ENCODE measurements at regions not wholly inside any gene's neighbourhood (a gene's known extent, or its start where the extent isn't known, plus 50 kb on each side); places are given as distances from the start of the nearest gene placed in this dataset.

- Mint-ChIP-seq H3K4me1 (ENCODE audit: low read depth) (no peaks in the 10 kb centered on the region), H3K4me3 (ENCODE audit: low read depth) (no peak overlapping the region), H3K27me3 (ENCODE audit: low read depth) (no peaks in the 10 kb centered on the region), H3K36me3 (ENCODE audit: low read depth) (no peaks in the 10 kb centered on the region), H3K27ac (no peak overlapping the region), H3K9me3 (no peaks in the 10 kb centered on the region)
- intact Hi-C loops (cut with micrococcal nuclease) = no loop called here
- no peak for DNase-seq (ENCODE audit: low spot score)
These were observed 1304.5 kb upstream of the SLC39A10 start for GRCh38 chr2:194352505-194352904.

GRCh38 chr2:194346193-194346592 lies 1310.8 kb upstream of the SLC39A10 start:
- no peak overlapping the region for H3K4me3 Mint-ChIP-seq (ENCODE audit: low read depth)
- no peaks in the 10 kb centered on the region for H3K4me1 Mint-ChIP-seq (ENCODE audit: low read depth)
- no peaks in the 10 kb centered on the region for H3K36me3 Mint-ChIP-seq (ENCODE audit: low read depth)
- no peak overlapping the region for H3K27ac Mint-ChIP-seq
- intact Hi-C loops (cut with micrococcal nuclease) = no loop called here
- DNase-seq (ENCODE audit: low spot score) = no peak
- no peaks in the 10 kb centered on the region for H3K27me3 Mint-ChIP-seq (ENCODE audit: low read depth)
- H3K9me3 Mint-ChIP-seq = no peaks in the 10 kb centered on the region

- intact Hi-C loops (cut with micrococcal nuclease) = no loop called here
- Mint-ChIP-seq H3K27ac (no peak overlapping the region), H3K36me3 (ENCODE audit: low read depth) (no peaks in the 10 kb centered on the region), H3K27me3 (ENCODE audit: low read depth) (no peaks in the 10 kb centered on the region), H3K9me3 (no peaks in the 10 kb centered on the region), H3K4me3 (ENCODE audit: low read depth) (no peak overlapping the region), H3K4me1 (ENCODE audit: low read depth) (no peaks in the 10 kb centered on the region)
- DNase-seq (ENCODE audit: low spot score) = no peak
These were observed 1311.7 kb upstream of the SLC39A10 start for GRCh38 chr2:194345347-194345746.

GRCh38 chr2:194343167-194343566 lies 1313.9 kb upstream of the SLC39A10 start:
- intact Hi-C loops (cut with micrococcal nuclease) = no loop called here
- DNase-seq (ENCODE audit: low spot score) = no peak
- Mint-ChIP-seq H3K4me1 (ENCODE audit: low read depth) (no peaks in the 10 kb centered on the region), H3K27ac (no peak overlapping the region), H3K4me3 (ENCODE audit: low read depth) (no peak overlapping the region), H3K36me3 (ENCODE audit: low read depth) (no peaks in the 10 kb centered on the region), H3K27me3 (ENCODE audit: low read depth) (no peaks in the 10 kb centered on the region), H3K9me3 (no peaks in the 10 kb centered on the region)

- Mint-ChIP-seq H3K4me1 (ENCODE audit: low read depth) (no peaks in the 10 kb centered on the region), H3K9me3 (no peaks in the 10 kb centered on the region), H3K36me3 (ENCODE audit: low read depth) (no peaks in the 10 kb centered on the region), H3K27ac (no peak overlapping the region), H3K4me3 (ENCODE audit: low read depth) (no peak overlapping the region), H3K27me3 (ENCODE audit: low read depth) (no peaks in the 10 kb centered on the region)
- intact Hi-C loops (cut with micrococcal nuclease) = no loop called here
- no peak for DNase-seq (ENCODE audit: low spot score)
These were observed 1324.1 kb upstream of the SLC39A10 start for GRCh38 chr2:194332799-194333490.

DNA sequence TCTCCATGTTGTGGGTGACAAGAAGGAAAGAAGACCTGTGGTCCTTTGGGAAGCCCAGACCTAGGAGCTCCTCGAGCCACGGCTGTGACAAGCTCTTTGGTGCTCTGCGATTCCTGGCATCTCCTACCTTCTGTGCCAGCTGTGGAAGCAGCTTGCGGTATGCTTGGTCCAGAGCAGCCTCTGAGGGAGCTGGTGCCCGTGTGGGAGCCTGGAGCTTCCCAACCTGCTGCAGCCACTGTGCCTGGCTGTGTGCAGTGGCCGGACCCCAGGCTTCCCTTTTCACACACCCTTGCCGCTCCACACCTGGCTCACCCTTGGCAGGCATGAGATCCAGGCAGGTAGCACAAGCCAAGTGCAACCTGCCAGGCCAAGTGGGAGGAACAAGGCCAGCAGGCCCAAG lies 1328.6 kb upstream of the SLC39A10 start:
- Mint-ChIP-seq H3K4me1 (ENCODE audit: low read depth) (no peaks in the 10 kb centered on the region), H3K27ac (no peak overlapping the region), H3K4me3 (ENCODE audit: low read depth) (no peak overlapping the region), H3K27me3 (ENCODE audit: low read depth) (no peaks in the 10 kb centered on the region), H3K36me3 (ENCODE audit: low read depth) (no peaks in the 10 kb centered on the region), H3K9me3 (no peaks in the 10 kb centered on the region)
- intact Hi-C loops (cut with micrococcal nuclease) = no loop called here
- DNase-seq (ENCODE audit: low spot score) = no peak

DNA sequence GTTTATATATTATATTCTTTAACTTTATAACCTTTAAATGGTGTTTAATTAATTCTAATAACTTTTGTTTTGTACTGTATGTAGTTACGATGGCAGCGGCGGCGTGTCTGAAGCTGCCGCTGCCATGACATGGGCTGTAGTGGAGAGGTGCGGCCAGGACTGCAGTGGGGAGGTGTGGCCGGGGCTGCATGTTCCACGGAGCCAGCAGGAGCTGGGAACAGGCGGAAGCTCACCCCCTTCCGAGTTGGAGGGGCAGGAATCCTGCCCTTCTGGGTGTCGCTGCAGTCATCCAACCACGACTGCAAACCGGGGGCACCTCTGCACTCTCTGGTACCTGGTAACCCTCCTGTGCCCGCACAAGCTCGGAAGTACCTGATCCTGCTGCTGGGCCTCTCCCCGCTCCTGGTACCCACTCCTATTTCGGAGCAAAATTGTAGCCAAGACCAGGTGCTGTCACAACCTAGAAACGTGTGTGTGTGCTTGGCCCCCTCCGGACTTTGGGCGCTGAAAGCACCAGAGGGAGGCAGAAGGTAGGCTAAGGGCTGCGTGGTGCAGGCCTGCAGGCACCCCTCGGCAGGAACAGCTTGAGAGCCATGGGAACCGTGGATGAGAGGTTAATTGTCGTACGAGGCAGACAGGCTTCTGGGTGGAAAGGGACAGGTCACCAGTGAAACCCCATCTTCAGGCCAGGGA lies 1329.7 kb upstream of the SLC39A10 start:
- no peak overlapping the region for H3K4me3 Mint-ChIP-seq (ENCODE audit: low read depth)
- intact Hi-C loops (cut with micrococcal nuclease) = no loop called here
- no peaks in the 10 kb centered on the region for H3K27me3 Mint-ChIP-seq (ENCODE audit: low read depth)
- H3K36me3 Mint-ChIP-seq (ENCODE audit: low read depth) = no peaks in the 10 kb centered on the region
- no peaks in the 10 kb centered on the region for H3K4me1 Mint-ChIP-seq (ENCODE audit: low read depth)
- DNase-seq (ENCODE audit: low spot score) = no peak
- H3K9me3 Mint-ChIP-seq = no peaks in the 10 kb centered on the region
- no peak overlapping the region for H3K27ac Mint-ChIP-seq

- Mint-ChIP-seq H3K36me3 (ENCODE audit: low read depth) (no peaks in the 10 kb centered on the region), H3K9me3 (no peaks in the 10 kb centered on the region), H3K27me3 (ENCODE audit: low read depth) (no peaks in the 10 kb centered on the region), H3K4me1 (ENCODE audit: low read depth) (no peaks in the 10 kb centered on the region), H3K27ac (no peak overlapping the region), H3K4me3 (ENCODE audit: low read depth) (no peak overlapping the region)
- no peak for DNase-seq (ENCODE audit: low spot score)
- intact Hi-C loops (cut with micrococcal nuclease) = no loop called here
These were observed 1333.3 kb upstream of the SLC39A10 start for GRCh38 chr2:194323740-194324139.

GRCh38 chr2:194320520-194320919 lies 1336.5 kb upstream of the SLC39A10 start:
- no peaks in the 10 kb centered on the region for H3K36me3 Mint-ChIP-seq (ENCODE audit: low read depth)
- no peak overlapping the region for H3K27ac Mint-ChIP-seq
- H3K27me3 Mint-ChIP-seq (ENCODE audit: low read depth) = no peaks in the 10 kb centered on the region
- H3K9me3 Mint-ChIP-seq = no peaks in the 10 kb centered on the region
- intact Hi-C loops (cut with micrococcal nuclease) = no loop called here
- DNase-seq (ENCODE audit: low spot score) = no peak
- H3K4me3 Mint-ChIP-seq (ENCODE audit: low read depth) = no peak overlapping the region
- no peaks in the 10 kb centered on the region for H3K4me1 Mint-ChIP-seq (ENCODE audit: low read depth)

GRCh38 chr2:194319222-194319992 lies 1337.6 kb upstream of the SLC39A10 start:
- intact Hi-C loops (cut with micrococcal nuclease) = no loop called here
- H3K36me3 Mint-ChIP-seq (ENCODE audit: low read depth) = no peaks in the 10 kb centered on the region
- H3K9me3 Mint-ChIP-seq = no peaks in the 10 kb centered on the region
- H3K27me3 Mint-ChIP-seq (ENCODE audit: low read depth) = no peaks in the 10 kb centered on the region
- no peaks in the 10 kb centered on the region for H3K4me1 Mint-ChIP-seq (ENCODE audit: low read depth)
- DNase-seq (ENCODE audit: low spot score) = no peak
- no peak overlapping the region for H3K4me3 Mint-ChIP-seq (ENCODE audit: low read depth)
- no peak overlapping the region for H3K27ac Mint-ChIP-seq

DNA sequence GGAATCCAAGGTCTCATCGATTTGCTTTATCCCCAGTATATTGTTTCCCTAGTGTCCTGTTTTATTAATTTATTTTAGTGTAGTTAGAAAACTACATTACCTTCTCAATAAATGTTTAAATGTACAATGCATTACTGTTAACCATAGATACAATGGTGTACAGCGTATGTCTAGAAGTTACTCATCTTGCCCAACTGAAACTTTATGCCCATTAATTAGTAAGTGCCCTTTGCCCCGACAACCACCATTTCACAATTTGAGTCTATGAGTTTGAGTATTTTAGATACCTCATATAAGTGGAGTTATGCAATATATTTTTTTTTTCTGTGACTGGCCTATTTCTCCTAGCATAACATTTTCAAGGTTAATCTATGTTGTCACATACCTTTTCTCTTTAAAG lies 1343.0 kb upstream of the SLC39A10 start:
- H3K36me3 Mint-ChIP-seq (ENCODE audit: low read depth) = no peaks in the 10 kb centered on the region
- DNase-seq (ENCODE audit: low spot score) = no peak
- no peak overlapping the region for H3K27ac Mint-ChIP-seq
- no peaks in the 10 kb centered on the region for H3K27me3 Mint-ChIP-seq (ENCODE audit: low read depth)
- no peak overlapping the region for H3K4me3 Mint-ChIP-seq (ENCODE audit: low read depth)
- no peaks in the 10 kb centered on the region for H3K4me1 Mint-ChIP-seq (ENCODE audit: low read depth)
- intact Hi-C loops (cut with micrococcal nuclease) = no loop called here
- no peaks in the 10 kb centered on the region for H3K9me3 Mint-ChIP-seq

DNA sequence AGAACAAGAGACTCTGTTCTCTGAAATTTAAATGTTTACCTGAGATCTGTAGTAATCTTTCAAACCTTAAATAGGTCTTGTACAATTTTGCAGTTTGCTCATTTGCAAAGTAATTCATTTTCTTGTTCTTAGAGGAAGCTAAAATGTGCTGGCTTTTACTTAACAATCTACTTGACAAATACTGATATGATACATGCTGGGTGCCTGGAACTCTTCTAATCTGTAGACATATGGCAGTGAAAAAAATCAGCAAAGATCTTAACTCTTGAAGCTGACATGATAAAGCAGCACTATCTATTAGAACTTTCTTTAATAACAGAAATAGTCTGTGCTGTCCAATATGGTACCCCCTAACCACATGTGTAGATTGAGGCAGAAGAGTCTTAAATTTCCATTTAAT lies 1352.8 kb upstream of the SLC39A10 start:
- DNase-seq (ENCODE audit: low spot score) = no peak
- Mint-ChIP-seq H3K9me3 (no peaks in the 10 kb centered on the region), H3K27me3 (ENCODE audit: low read depth) (no peaks in the 10 kb centered on the region), H3K4me1 (ENCODE audit: low read depth) (no peaks in the 10 kb centered on the region), H3K4me3 (ENCODE audit: low read depth) (no peak overlapping the region), H3K27ac (no peak overlapping the region), H3K36me3 (ENCODE audit: low read depth) (no peaks in the 10 kb centered on the region)
- intact Hi-C loops (cut with micrococcal nuclease) = no loop called here

DNA sequence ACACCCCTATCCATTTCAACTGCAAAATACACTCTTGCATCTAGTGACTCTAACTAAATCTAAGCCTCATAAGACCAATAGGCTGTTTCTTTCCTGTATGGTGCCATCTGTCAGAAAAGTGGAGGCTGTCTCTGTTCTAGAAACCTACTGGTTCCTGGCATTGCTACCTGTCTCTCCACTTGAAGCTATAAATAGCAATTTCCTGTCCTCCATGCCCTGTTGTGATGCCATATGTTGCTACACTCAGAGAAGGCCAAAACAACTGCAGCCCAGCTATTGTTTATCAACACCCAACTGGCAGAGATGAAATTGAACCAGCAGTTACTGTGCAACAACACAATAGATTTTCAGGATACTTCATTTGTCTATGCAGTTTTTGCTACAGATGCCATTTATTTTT lies 1355.1 kb upstream of the SLC39A10 start:
- H3K9me3 Mint-ChIP-seq = no peaks in the 10 kb centered on the region
- no peaks in the 10 kb centered on the region for H3K4me1 Mint-ChIP-seq (ENCODE audit: low read depth)
- DNase-seq (ENCODE audit: low spot score) = no peak
- H3K27me3 Mint-ChIP-seq (ENCODE audit: low read depth) = no peaks in the 10 kb centered on the region
- H3K4me3 Mint-ChIP-seq (ENCODE audit: low read depth) = no peak overlapping the region
- H3K36me3 Mint-ChIP-seq (ENCODE audit: low read depth) = no peaks in the 10 kb centered on the region
- intact Hi-C loops (cut with micrococcal nuclease) = no loop called here
- H3K27ac Mint-ChIP-seq = no peak overlapping the region
